ENCODE measurements at regions not wholly inside any gene's neighbourhood (a gene's known extent, or its start where the extent isn't known, plus 50 kb on each side); places are given as distances from the start of the nearest gene placed in this dataset.

- TF ChIP-seq POLR2AphosphoS5 (IDR thresholded peaks at IDR 0.05; ENCODE audit: low read length) (no peak), CTCF (IDR thresholded peaks at IDR 0.05 in 2 of 3, conservative IDR thresholded peaks at IDR 0.05 in 1 of 3; ENCODE audit: control insufficient read depth in 2 of 3, extremely low read depth in 1 of 3, insufficient read depth in 1 of 3, low read depth in 3 of 3, low read length in 3 of 3) (no peak), NFYB (IDR thresholded peaks at IDR 0.05; ENCODE audit: insufficient read depth, low read depth, low read length) (no peak), POLR2AphosphoS2 (IDR thresholded peaks at IDR 0.05; ENCODE audit: low read depth, low read length) (no peak), HDAC2 (IDR thresholded peaks at IDR 0.05) (no peak), CHD2 (IDR thresholded peaks at IDR 0.05; ENCODE audit: borderline replicate concordance, low read depth, low read length) (no peak), NRF1 (conservative IDR thresholded peaks at IDR 0.05; ENCODE audit: low read depth, low read length) (no peak), CBFB (IDR thresholded peaks at IDR 0.05; ENCODE audit: low read depth) (no peak), ETV6 (conservative IDR thresholded peaks at IDR 0.05 in 1 of 2, IDR thresholded peaks at IDR 0.05 in 1 of 2; ENCODE audit: borderline replicate concordance in 1 of 2, low read depth in 1 of 2) (no peak), RCOR1 (conservative IDR thresholded peaks at IDR 0.05; ENCODE audit: low read depth, low read length) (no peak), ZBTB33 (IDR thresholded peaks at IDR 0.05) (no peak)
These were observed 94.7 kb upstream of the SMYD2 start for GRCh38 chr1:214186103-214186824.

Data from GM12878 (cell line).